ENCODE measurements at regions not wholly inside any gene's neighbourhood (a gene's known extent, or its start where the extent isn't known, plus 50 kb on each side); places are given as distances from the start of the nearest gene placed in this dataset.

DNA sequence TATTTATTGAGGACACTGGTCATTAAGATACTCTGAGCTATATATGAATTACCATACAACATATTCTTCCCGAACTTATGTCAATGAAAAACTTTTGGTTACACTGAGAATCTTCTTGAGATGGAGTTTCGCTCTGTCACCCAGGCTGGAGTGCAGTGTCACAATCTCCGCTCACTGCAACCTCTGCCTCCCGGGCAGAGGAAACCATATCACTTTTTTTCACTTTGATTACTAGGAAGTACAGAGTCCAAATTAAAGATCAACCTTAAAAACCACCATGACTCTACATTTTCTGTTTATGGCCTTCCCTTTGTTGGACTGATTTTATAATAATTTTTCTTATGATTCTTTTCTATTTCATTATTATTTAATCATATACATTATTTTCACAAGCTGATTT, 336.5 kb downstream of the FSCB start:
- no peak for DNase-seq (ENCODE audit: low spot score)
- in situ Hi-C loops (cut with MboI; ENCODE audit: low sequenced_read_pairs, unreplicated experiment), result no loop called here
- TF ChIP-seq, protein P1, sequence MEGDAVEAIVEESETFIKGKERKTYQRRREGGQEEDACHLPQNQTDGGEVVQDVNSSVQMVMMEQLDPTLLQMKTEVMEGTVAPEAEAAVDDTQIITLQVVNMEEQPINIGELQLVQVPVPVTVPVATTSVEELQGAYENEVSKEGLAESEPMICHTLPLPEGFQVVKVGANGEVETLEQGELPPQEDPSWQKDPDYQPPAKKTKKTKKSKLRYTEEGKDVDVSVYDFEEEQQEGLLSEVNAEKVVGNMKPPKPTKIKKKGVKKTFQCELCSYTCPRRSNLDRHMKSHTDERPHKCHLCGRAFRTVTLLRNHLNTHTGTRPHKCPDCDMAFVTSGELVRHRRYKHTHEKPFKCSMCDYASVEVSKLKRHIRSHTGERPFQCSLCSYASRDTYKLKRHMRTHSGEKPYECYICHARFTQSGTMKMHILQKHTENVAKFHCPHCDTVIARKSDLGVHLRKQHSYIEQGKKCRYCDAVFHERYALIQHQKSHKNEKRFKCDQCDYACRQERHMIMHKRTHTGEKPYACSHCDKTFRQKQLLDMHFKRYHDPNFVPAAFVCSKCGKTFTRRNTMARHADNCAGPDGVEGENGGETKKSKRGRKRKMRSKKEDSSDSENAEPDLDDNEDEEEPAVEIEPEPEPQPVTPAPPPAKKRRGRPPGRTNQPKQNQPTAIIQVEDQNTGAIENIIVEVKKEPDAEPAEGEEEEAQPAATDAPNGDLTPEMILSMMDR (IDR thresholded peaks at IDR 0.05; ENCODE audit: borderline replicate concordance, control extremely low read depth, extremely low read depth, insufficient read depth, missing control alignments), result no peak

DNA sequence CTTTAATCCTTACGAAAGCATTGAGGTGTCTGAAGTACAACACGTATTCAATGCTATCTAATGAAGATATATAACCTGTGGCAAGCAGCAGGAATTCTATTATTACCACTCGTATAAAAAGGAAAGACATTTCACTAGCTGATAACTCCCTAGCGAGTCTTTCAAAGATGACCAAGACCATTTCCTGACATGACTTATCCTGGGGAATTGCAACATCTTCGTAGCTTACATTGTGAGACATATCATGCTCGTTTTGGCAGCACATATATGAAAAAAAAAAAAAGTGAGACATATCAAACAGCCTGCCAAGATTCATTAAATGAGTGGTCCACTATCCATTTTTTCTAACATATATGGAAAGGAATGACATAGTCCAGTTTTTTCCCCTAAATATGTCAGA, 337.0 kb downstream of the FSCB start:
- no peak for DNase-seq (ENCODE audit: low spot score)
- in situ Hi-C loops (cut with MboI; ENCODE audit: low sequenced_read_pairs, unreplicated experiment), result no loop called here
- TF ChIP-seq, protein P1 (IDR thresholded peaks at IDR 0.05; ENCODE audit: borderline replicate concordance, control extremely low read depth, extremely low read depth, insufficient read depth, missing control alignments), result no peak

DNA sequence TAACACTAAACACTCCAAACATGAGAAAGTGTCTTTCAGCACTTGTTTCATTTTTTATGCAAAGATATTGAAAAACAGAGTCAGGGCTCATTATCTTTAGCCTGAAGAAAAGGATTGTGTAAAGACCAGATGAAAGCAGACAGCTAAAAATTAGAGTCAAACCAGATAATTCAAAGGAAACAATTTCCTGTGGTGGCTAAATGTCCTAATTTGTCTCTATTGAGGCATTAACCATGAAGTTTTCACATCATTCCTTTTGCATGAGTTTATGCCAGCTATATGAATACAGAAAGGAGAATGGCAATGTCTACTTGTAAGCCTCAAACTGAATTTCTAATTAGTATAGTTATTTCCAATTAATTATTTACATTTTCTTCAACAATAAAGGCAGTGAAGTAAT, 338.5 kb downstream of the FSCB start:
- in situ Hi-C loops (cut with MboI; ENCODE audit: low sequenced_read_pairs, unreplicated experiment), result no loop called here
- no peak for DNase-seq (ENCODE audit: low spot score)
- TF ChIP-seq, protein P1 (IDR thresholded peaks at IDR 0.05; ENCODE audit: borderline replicate concordance, control extremely low read depth, extremely low read depth, insufficient read depth, missing control alignments), result no peak

- in situ Hi-C loops (cut with MboI; ENCODE audit: low sequenced_read_pairs, unreplicated experiment), result no loop called here
- no peak for DNase-seq (ENCODE audit: low spot score)
- TF ChIP-seq, protein P1 (IDR thresholded peaks at IDR 0.05; ENCODE audit: borderline replicate concordance, control extremely low read depth, extremely low read depth, insufficient read depth, missing control alignments), result no peak
Observed at GRCh38 chr14:44166611-44167010, 340.5 kb downstream of the FSCB start.

DNA sequence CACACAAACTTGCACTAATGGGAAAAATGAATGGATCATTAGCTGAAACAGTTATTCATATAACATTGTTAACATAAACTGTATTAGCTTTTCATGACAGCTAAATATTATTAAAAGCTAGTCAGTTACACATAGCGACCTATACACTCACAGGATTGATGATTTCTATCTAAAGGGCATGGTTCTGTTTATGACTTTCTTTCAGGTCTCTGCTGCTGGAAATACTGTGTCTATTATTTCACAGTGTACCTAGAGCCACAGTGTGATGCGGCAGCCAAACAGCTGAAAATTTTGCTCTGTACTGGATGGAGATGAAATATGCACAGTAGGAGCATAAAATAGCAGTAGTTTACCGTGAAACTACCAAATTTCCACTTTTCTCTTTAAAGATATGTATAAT, 341.1 kb downstream of the FSCB start:
- no peak for DNase-seq (ENCODE audit: low spot score)
- in situ Hi-C loops (cut with MboI; ENCODE audit: low sequenced_read_pairs, unreplicated experiment), result no loop called here
- TF ChIP-seq, protein P1 (IDR thresholded peaks at IDR 0.05; ENCODE audit: borderline replicate concordance, control extremely low read depth, extremely low read depth, insufficient read depth, missing control alignments), result no peak

- DNase-seq (ENCODE audit: low spot score), result no peak
- TF ChIP-seq, protein P1 (IDR thresholded peaks at IDR 0.05; ENCODE audit: borderline replicate concordance, control extremely low read depth, extremely low read depth, insufficient read depth, missing control alignments), result no peak
- in situ Hi-C loops (cut with MboI; ENCODE audit: low sequenced_read_pairs, unreplicated experiment), result no loop called here
Observed at GRCh38 chr14:44165286-44165685, 341.8 kb downstream of the FSCB start.

GRCh38 chr14:44163946-44164345, 343.1 kb downstream of the FSCB start:
- TF ChIP-seq, protein P1 (IDR thresholded peaks at IDR 0.05; ENCODE audit: borderline replicate concordance, control extremely low read depth, extremely low read depth, insufficient read depth, missing control alignments), result no peak
- DNase-seq (ENCODE audit: low spot score), result no peak
- in situ Hi-C loops (cut with MboI; ENCODE audit: low sequenced_read_pairs, unreplicated experiment), result no loop called here

All from GM13976 (cell line).